RWPE1 (cell line): ENCODE measurements at regions not wholly inside any gene's neighbourhood (a gene's known extent, or its start where the extent isn't known, plus 50 kb on each side); places are given as distances from the start of the nearest gene placed in this dataset.

Experiments
- CTCF ChIA-PET: fragments of 350-600 bp; sonication (Branson Sonifier 250); formaldehyde crosslinking; extraction: SDS; loops from one replicate; lab custom pipeline; 2021; lab: Yijun Ruan, JAX
- POLR2A ChIA-PET: fragments of 400-600 bp; formaldehyde crosslinking; extraction: SDS; loops from one replicate; lab custom pipeline; 2020; ENCODE audit warnings: antibody characterized with exemption; ENCODE audit not compliant: low non-redundant PET; lab: Yijun Ruan, JAX
- DNase-seq: peaks from one replicate; pipeline ENCODE4 v3.0.0; 2012; ENCODE audit warnings: low spot score
- H3K27ac ChIP-seq: fragments of 450-650 bp; 2 replicates; pipeline ENCODE4 v1.5.1; 2017
- TF ChIP-seq, protein P1 (sequence below): fragments of 450-650 bp; conservative IDR thresholded peaks from 2 replicates; pipeline ENCODE4 v1.5.1; 2017; ENCODE audit warnings: low read depth, mild to moderate bottlenecking

DNA sequence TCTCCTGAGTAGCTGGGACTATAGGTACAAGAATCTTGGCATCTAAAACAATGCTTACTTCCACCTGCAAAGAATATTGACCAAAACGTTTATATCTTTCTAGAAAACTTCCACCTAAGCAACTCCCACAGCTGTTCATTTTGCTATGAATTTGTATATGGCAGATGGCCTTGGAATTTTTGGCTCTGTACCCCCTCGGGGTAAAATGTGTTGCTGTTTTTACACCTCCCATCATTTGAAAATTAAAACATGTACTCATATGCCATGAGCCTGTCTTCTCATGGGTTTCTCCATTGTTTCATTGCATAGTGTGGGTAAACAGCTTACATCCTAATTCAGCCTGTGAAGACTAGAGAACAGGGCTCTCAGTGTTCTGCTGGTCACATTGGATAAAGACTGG, 853.6 kb upstream of the SOX11 start:
- DNase-seq = no peak
- ChIA-PET CTCF (no interaction called here), POLR2A (no interaction called here)
- H3K27ac ChIP-seq = no peak overlapping the region
- TF ChIP-seq, protein P1, sequence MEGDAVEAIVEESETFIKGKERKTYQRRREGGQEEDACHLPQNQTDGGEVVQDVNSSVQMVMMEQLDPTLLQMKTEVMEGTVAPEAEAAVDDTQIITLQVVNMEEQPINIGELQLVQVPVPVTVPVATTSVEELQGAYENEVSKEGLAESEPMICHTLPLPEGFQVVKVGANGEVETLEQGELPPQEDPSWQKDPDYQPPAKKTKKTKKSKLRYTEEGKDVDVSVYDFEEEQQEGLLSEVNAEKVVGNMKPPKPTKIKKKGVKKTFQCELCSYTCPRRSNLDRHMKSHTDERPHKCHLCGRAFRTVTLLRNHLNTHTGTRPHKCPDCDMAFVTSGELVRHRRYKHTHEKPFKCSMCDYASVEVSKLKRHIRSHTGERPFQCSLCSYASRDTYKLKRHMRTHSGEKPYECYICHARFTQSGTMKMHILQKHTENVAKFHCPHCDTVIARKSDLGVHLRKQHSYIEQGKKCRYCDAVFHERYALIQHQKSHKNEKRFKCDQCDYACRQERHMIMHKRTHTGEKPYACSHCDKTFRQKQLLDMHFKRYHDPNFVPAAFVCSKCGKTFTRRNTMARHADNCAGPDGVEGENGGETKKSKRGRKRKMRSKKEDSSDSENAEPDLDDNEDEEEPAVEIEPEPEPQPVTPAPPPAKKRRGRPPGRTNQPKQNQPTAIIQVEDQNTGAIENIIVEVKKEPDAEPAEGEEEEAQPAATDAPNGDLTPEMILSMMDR = no peak

DNA sequence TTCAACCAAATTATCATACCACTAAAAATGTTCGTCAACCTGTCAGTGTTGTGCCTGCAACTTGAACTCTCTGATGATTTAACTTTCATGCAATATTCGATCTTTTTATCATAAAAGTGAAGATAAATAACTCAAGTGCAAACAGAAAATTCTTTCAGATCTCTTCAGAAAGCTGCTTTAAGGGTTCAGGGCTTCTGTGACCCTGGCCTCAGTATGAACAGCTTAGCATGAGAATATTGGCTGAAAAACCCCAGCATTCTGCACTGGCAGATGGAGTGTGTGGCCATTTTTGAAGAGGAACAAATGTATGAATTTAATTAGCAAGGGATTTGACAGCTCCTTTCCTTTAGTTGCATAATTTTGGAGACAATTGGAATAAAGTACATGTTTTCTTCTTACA, 851.4 kb upstream of the SOX11 start:
- TF ChIP-seq, protein P1 = no peak
- CTCF ChIA-PET = no interaction called here
- no peak for DNase-seq
- H3K27ac ChIP-seq = no peak overlapping the region
- POLR2A ChIA-PET = no interaction called here

DNA sequence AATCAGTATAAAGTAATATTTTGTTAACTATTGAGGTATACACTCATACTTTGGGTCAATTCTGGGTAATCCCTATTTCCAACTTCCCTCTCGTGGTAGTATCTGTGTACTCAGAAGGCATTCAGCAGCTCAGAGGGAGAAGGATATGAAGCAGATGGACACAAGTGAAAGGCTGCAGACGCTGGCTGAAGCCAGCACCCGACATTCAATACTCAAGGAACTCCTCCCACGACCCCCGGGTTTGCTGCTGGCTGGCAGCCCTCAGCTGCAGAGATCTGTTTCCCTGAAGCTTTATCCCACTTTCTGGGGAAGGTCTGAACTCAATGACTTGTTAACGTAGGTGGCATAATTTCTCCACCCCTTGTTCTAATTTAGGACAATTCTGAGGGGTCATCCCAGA, 847.3 kb upstream of the SOX11 start:
- DNase-seq = no peak
- CTCF ChIA-PET = no interaction called here
- POLR2A ChIA-PET = no interaction called here
- TF ChIP-seq, protein P1 = no peak
- no peak overlapping the region for H3K27ac ChIP-seq

DNA sequence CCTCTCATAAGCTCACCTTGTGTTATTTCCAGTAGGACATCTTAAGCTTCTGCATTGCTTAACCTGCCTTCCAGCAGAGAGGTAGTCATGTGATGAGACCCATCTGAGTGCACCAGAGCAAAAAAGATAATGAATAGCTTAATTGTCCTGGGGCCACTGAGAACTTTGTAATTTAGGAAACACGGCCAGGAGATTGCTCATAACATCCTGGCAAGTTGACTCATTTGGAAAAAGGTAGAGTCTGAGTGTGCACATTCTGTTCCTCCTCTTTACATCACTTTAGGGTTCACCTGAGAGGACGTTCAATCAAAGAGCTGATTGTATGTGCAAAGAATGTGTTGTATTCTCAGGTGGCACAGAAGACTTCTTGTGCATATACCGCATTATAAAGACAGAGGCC, 830.2 kb upstream of the SOX11 start:
- POLR2A ChIA-PET = no interaction called here
- DNase-seq = peak; percentile 24
- CTCF ChIA-PET = no interaction called here
- no peak overlapping the region for H3K27ac ChIP-seq
- TF ChIP-seq, protein P1 = no peak

DNA sequence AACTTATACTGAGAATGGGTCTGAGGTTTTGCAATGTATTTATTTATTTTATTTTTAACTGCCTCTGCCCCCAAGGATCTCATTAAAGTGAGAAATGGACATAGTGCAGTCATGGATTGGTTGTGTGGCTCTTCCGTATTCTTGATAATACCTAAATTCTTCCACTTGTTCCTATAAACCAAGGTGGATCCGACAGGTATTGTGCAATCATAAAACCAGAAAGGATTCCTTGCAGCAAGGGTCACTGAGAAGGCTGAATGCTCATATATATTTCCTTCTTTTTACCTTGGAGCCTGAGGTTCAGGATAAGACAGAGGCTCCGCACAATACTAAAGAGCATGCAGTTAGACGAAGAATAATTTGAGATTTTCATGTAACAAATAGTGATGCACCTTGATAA, 826.0 kb upstream of the SOX11 start:
- no peak for DNase-seq
- H3K27ac ChIP-seq = no peak overlapping the region
- ChIA-PET POLR2A (no interaction called here), CTCF (no interaction called here)
- TF ChIP-seq, protein P1 = no peak

DNA sequence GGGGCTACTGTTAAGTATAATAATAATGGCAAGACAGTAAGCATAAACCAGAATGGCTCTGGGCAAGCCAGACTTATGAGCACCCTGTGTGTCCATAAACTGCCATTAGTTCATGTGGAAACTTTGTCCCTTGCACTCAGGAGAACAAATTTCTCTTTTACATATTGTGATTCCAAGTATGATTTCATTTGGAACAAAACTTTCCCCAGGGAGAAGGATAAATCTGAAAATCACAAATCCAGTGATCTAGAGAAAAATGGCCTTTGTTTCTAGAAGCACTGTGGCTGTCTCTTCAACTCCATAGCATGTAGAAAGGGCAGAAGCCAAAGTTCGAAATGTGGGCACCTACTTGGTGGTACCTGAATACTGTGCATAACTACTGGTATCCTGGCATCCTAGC, 823.7 kb upstream of the SOX11 start:
- ChIA-PET CTCF (no interaction called here), POLR2A (no interaction called here)
- no peak overlapping the region for H3K27ac ChIP-seq
- TF ChIP-seq, protein P1 = no peak
- DNase-seq = no peak

DNA sequence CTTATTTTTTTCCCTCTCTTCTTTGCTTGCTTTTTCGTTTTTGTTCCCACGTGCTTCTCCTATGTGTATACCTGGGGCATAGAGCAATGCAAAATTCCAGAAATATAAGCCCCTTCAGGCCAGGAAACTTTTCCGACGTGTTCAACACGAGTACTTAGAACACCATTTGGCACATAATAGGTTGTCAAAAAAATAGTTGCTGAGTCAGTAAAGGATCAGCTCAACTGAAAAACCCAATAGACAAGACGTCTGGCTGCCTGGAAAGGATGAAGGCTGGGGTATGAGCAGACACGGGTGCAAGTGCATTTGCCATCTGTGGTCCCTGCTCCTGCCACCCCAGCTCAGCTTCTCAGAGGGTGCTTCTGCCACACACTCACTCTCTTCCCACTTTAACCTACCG, 823.0 kb upstream of the SOX11 start:
- CTCF ChIA-PET = no interaction called here
- TF ChIP-seq, protein P1 = no peak
- no peak for DNase-seq
- no peak overlapping the region for H3K27ac ChIP-seq
- POLR2A ChIA-PET = no interaction called here
